RWPE1 (cell line): ENCODE measurements at regions not wholly inside any gene's neighbourhood (a gene's known extent, or its start where the extent isn't known, plus 50 kb on each side); places are given as distances from the start of the nearest gene placed in this dataset.

ENCODE experiments used
- CTCF ChIA-PET: fragments of 350-600 bp; sonication (Branson Sonifier 250); formaldehyde crosslinking; extraction: SDS; loops from one replicate; lab custom pipeline; 2021; lab: Yijun Ruan, JAX
- POLR2A ChIA-PET: fragments of 400-600 bp; formaldehyde crosslinking; extraction: SDS; loops from one replicate; lab custom pipeline; 2020; ENCODE audit warnings: antibody characterized with exemption; ENCODE audit not compliant: low non-redundant PET; lab: Yijun Ruan, JAX
- DNase-seq: peaks from one replicate; pipeline ENCODE4 v3.0.0; 2012; ENCODE audit warnings: low spot score
- H3K27ac ChIP-seq: fragments of 450-650 bp; 2 replicates; pipeline ENCODE4 v1.5.1; 2017
- TF ChIP-seq, protein P1 (sequence below): fragments of 450-650 bp; conservative IDR thresholded peaks from 2 replicates; pipeline ENCODE4 v1.5.1; 2017; ENCODE audit warnings: low read depth, mild to moderate bottlenecking

DNA sequence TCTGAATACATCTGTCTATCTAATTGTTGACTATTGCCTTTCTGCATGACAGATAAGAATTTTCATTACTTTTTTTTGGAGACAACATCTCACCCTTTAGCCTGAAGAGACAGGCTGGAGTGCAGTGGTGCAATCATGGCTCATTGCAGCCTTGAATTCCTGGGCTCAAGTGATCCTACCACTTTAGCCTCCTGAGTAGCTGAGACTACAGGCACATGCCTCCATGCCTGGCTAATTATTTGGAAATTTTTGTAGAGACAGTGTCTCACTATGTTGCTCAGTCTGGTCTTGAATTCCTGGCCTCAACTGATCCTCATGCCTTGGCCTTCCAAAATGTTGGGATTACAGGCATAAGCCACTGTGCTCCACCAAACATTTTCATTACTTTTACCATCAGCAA, 99.8 kb upstream of the ELAC2 start:
- DNase-seq: no peak
- ChIA-PET POLR2A (no interaction called here), CTCF (no interaction called here)
- H3K27ac ChIP-seq: no peak overlapping the region
- TF ChIP-seq, protein P1, sequence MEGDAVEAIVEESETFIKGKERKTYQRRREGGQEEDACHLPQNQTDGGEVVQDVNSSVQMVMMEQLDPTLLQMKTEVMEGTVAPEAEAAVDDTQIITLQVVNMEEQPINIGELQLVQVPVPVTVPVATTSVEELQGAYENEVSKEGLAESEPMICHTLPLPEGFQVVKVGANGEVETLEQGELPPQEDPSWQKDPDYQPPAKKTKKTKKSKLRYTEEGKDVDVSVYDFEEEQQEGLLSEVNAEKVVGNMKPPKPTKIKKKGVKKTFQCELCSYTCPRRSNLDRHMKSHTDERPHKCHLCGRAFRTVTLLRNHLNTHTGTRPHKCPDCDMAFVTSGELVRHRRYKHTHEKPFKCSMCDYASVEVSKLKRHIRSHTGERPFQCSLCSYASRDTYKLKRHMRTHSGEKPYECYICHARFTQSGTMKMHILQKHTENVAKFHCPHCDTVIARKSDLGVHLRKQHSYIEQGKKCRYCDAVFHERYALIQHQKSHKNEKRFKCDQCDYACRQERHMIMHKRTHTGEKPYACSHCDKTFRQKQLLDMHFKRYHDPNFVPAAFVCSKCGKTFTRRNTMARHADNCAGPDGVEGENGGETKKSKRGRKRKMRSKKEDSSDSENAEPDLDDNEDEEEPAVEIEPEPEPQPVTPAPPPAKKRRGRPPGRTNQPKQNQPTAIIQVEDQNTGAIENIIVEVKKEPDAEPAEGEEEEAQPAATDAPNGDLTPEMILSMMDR: no peak

DNA sequence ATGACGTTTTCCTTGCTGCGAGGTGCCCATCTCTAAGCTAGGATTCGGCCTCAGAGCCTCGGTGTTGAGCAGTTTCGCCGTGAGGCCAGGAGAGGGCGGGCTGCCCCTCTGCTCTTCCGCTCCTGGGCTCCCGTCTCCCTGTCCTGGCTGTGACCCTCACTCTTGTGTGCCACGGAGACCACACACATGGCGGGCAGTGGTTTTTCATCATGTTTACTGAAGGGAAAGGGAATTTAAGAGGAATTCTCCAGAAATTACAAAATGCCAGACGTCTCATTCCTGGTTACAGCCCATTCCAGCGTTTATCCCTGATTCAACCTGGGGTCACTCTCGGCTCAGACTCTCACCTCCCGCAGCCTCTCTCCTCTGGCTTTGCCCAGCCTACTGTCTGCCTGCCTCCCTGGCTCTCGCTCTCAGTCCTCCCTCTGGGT, 96.8 kb upstream of the ELAC2 start:
- peak; percentile 56 for DNase-seq
- CTCF ChIA-PET: interaction anchor here (0.6 to 1.0 kb wide), 3 partner anchors 10 to 16 kb away, joined by 3 to 4 read pairs (median 3); no protein-coding TSS in a partner anchor
- POLR2A ChIA-PET: no interaction called here
- no peak overlapping the region for H3K27ac ChIP-seq
- TF ChIP-seq, protein P1: peak; percentile 60

GRCh38 chr17:13113821-13114525, 96.1 kb upstream of the ELAC2 start:
- no peak overlapping the region for H3K27ac ChIP-seq
- TF ChIP-seq, protein P1: no peak
- no peak for DNase-seq
- POLR2A ChIA-PET: no interaction called here
- CTCF ChIA-PET: interaction anchor here (0.6 to 1.0 kb wide), 3 partner anchors 9 to 17 kb away, joined by 3 to 4 read pairs (median 3); no protein-coding TSS in a partner anchor

- DNase-seq: no peak
- CTCF ChIA-PET: no interaction called here
- H3K27ac ChIP-seq: no peak overlapping the region
- POLR2A ChIA-PET: no interaction called here
- TF ChIP-seq, protein P1: no peak
These were observed 89.9 kb upstream of the ELAC2 start for GRCh38 chr17:13107676-13108235.

DNA sequence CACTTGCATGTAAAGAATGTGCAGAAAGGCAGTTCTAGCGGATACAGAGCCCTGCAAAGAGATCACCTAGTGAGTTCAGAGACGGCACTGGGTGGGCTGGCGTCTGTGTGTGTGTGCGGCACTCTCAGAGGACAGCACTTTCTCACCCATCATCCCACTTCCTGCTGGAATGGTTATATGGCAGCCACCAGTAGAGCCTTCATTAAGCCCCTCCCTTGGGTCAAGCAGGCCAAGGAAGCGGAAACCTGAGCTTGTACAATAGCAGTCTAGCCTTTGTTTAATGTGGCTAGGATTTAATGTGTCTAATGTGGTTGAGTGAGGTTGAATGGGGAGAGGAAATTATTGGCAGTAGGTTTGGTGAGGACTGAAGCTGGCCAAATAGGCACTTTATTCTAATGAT, 88.3 kb upstream of the ELAC2 start:
- TF ChIP-seq, protein P1: no peak
- no peak for DNase-seq
- no peak overlapping the region for H3K27ac ChIP-seq
- ChIA-PET POLR2A (no interaction called here), CTCF (no interaction called here)

DNA sequence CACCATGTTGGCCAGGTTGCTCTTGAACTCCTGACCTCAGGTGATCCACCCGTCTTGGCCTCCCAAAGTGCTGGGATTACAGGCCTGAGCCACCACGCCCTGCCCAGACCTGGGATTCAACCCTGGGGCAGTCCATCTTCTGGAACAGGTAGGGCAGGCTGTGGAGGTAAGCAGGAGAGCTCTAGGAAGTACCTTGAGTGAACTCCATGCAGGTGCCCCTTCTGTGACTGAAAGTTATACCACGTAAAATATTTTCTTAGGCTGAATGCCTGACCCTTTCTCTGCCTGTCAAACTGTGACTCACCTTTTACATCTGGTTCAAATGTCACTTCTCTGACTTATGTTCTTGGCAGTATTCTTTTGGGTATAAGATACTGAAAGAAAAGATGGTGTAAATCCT, 86.7 kb upstream of the ELAC2 start:
- ChIA-PET CTCF (interaction anchor here (0.9 kb wide), 1 partner anchor 10 kb away, joined by 4 read pairs; no protein-coding TSS in a partner anchor), POLR2A (no interaction called here)
- H3K27ac ChIP-seq: no peak overlapping the region
- TF ChIP-seq, protein P1: no peak
- no peak for DNase-seq
